ENCODE measurements at regions not wholly inside any gene's neighbourhood (a gene's known extent, or its start where the extent isn't known, plus 50 kb on each side); places are given as distances from the start of the nearest gene placed in this dataset.

- TF ChIP-seq CTCF (IDR thresholded peaks at IDR 0.05) (no peak), POLR2AphosphoS5 (IDR thresholded peaks at IDR 0.05; ENCODE audit: insufficient read depth in 1 of 2, low read depth in 1 of 2) (no peak)
Observed at GRCh38 chr10:28879875-28880682, 202.8 kb downstream of the BAMBI start.
